Activated CD8-positive, alpha-beta memory T cell treated with anti-CD3 and anti-CD28 coated beads, Interleukin-2, amount 50 U/mL, for 48 hours (primary cell): ENCODE measurements at regions not wholly inside any gene's neighbourhood (a gene's known extent, or its start where the extent isn't known, plus 50 kb on each side); places are given as distances from the start of the nearest gene placed in this dataset.

Experiments used
- DNase-seq: peaks from one replicate; pipeline ENCODE4 v3.0.0-alpha.2; 2020

- DNase-seq, result peak; percentile 32
Measured at GRCh38 chr20:63085151-63085861, 78.5 kb upstream of the BHLHE23 start.

GRCh38 chr20:63084563-63084927 is 77.8 kb upstream of the BHLHE23 start:
- no peak for DNase-seq

GRCh38 chr20:63083831-63084562 is 77.2 kb upstream of the BHLHE23 start:
- DNase-seq, result no peak

- no peak for DNase-seq
Measured at GRCh38 chr20:63082939-63083735, 76.4 kb upstream of the BHLHE23 start.

GRCh38 chr20:63082308-63082938 is 75.7 kb upstream of the BHLHE23 start:
- DNase-seq, result peak; percentile 63

- no peak for DNase-seq
Measured at GRCh38 chr20:63081831-63082230, 75.1 kb upstream of the BHLHE23 start.

- no peak for DNase-seq
Measured at GRCh38 chr20:63081351-63081750, 74.6 kb upstream of the BHLHE23 start.

- no peak for DNase-seq
Measured at GRCh38 chr20:63080811-63081210, 74.0 kb upstream of the BHLHE23 start.

- DNase-seq, result no peak
Measured at GRCh38 chr20:63080411-63080810, 73.6 kb upstream of the BHLHE23 start.

- DNase-seq, result no peak
Measured at GRCh38 chr20:63079971-63080370, 73.2 kb upstream of the BHLHE23 start.

GRCh38 chr20:63077705-63078104 is 70.9 kb upstream of the BHLHE23 start:
- no peak for DNase-seq

GRCh38 chr20:63076421-63076820 is 69.7 kb upstream of the BHLHE23 start:
- DNase-seq, result no peak

- DNase-seq, result no peak
Measured at GRCh38 chr20:63074631-63075030, 67.9 kb upstream of the BHLHE23 start.

- DNase-seq, result no peak
Measured at GRCh38 chr20:63074182-63074581, 67.4 kb upstream of the BHLHE23 start.

- no peak for DNase-seq
Measured at GRCh38 chr20:63073738-63074065, 66.9 kb upstream of the BHLHE23 start.

- no peak for DNase-seq
Measured at GRCh38 chr20:63072991-63073737, 66.4 kb upstream of the BHLHE23 start.

- DNase-seq, result no peak
Measured at GRCh38 chr20:63072231-63072791, 65.5 kb upstream of the BHLHE23 start.

- DNase-seq, result no peak
Measured at GRCh38 chr20:63071541-63072181, 64.9 kb upstream of the BHLHE23 start.

GRCh38 chr20:63070771-63071540 is 64.2 kb upstream of the BHLHE23 start:
- DNase-seq, result no peak

- DNase-seq, result no peak
Measured at GRCh38 chr20:63070301-63070625, 63.5 kb upstream of the BHLHE23 start.

GRCh38 chr20:63068711-63069367 is 62.1 kb upstream of the BHLHE23 start:
- DNase-seq, result no peak
